Upper lobe of left lung (tissue), 6 donors: ENCODE measurements at regions not wholly inside any gene's neighbourhood (a gene's known extent, or its start where the extent isn't known, plus 50 kb on each side); places are given as distances from the start of the nearest gene placed in this dataset.
A peak's percentile ranks its signal among the peaks of the same experiment; 100 is the strongest.

Source experiments
- ATAC-seq, 2 donors: fragments of 200-7000 bp; cut with Tn5 transposase; one replicate each; pipeline ENCODE4 v1.9.1; 2022; ENCODE audit warnings: mild to moderate bottlenecking in 2 of 2, moderate library complexity in 2 of 2; ENCODE audit not compliant: low FRiP score in 2 of 2
- DNase-seq, 2 donors: peaks; one replicate each; pipeline ENCODE4 v3.0.0-alpha.2; 2019 to 2020
- H3K27ac ChIP-seq, 4 donors: fragments of 200-600 bp; sonication (generic); one replicate each; pipeline ENCODE4 v1.5.1; 2016 to 2019
- H3K27me3 ChIP-seq, 4 donors: fragments of 200-600 bp; sonication (generic); one replicate each; pipeline ENCODE4 v1.5.1; 2017 to 2019
- H3K36me3 ChIP-seq, 4 donors: fragments of 200-600 bp; sonication (generic); one replicate each; pipeline ENCODE4 v1.5.1; 2016 to 2019
- H3K4me1 ChIP-seq, 4 donors: fragments of 200-600 bp; sonication (generic); one replicate each; pipeline ENCODE4 v1.5.1; 2018 to 2019
- H3K4me3 ChIP-seq, 4 donors: fragments of 200-600 bp; sonication (generic); one replicate each; pipeline ENCODE4 v1.5.1; 2017 to 2019; ENCODE audit warnings: mild to moderate bottlenecking in 2 of 4, moderate library complexity in 1 of 4
- H3K9me3 ChIP-seq, 4 donors: fragments of 200-600 bp; sonication (generic); one replicate each; pipeline ENCODE4 v1.5.1; 2018 to 2019
- CTCF ChIP-seq, 6 experiments: fragments of 450-650 bp in 4 of 6; fragments of 200-600 bp in 2 of 6; sonication (generic) in 2 of 6; IDR thresholded peaks; one replicate each; pipeline ENCODE4 v1.5.1; 2016 to 2019; ENCODE audit warnings: antibody characterized with exemption in 6 of 6
- EP300 ChIP-seq, 4 donors: sonication (generic); formaldehyde crosslinking; IDR thresholded peaks; one replicate each; pipeline ENCODE4 v1.5.1; 2017; ENCODE audit warnings: antibody characterized with exemption in 4 of 4, control low read depth in 2 of 4
- POLR2A ChIP-seq, 4 donors: fragments of 450-650 bp; IDR thresholded peaks; one replicate each; pipeline ENCODE4 v1.5.1; 2016 to 2017; ENCODE audit warnings: antibody characterized with exemption in 4 of 4, mild to moderate bottlenecking in 2 of 4
- POLR2AphosphoS5 ChIP-seq, 2 donors: sonication (generic); formaldehyde crosslinking; IDR thresholded peaks; one replicate each; pipeline ENCODE4 v1.5.1; 2017; ENCODE audit warnings: antibody characterized with exemption in 2 of 2
- WGBS, 2 donors: methylation state at CpG; one replicate each; pipeline ENCODE4 v1.1.5; 2017 to 2018; 5-methylcytosine and 5-hydroxymethylcytosine counted together
- donor health status: DM: no; HTN: no; CAD: no; lungs with moderate emphysema.
- donor health status: DM: no; HTN: yes; CAD: no; lungs with severe emphysema.

- WGBS, 2 donors = 94 to 95% methylated on average over 1 of the region's 1 CpG
- Histone ChIP-seq H3K27ac (no peak overlapping the region), H3K9me3 (peaks cover 0 to 2% (median 0%) of the 10 kb centered on the region in 4 donors), H3K4me1 (no peaks in the 10 kb centered on the region), H3K36me3 (no peaks in the 10 kb centered on the region), H3K27me3 (no peaks in the 10 kb centered on the region), H3K4me3 (no peak overlapping the region)
- no peak for TF ChIP-seq EP300 (IDR thresholded peaks at IDR 0.05)
- TF ChIP-seq POLR2A (IDR thresholded peaks at IDR 0.05) = no peak
- no peak for TF ChIP-seq CTCF (IDR thresholded peaks at IDR 0.05)
- DNase-seq (no peak), ATAC-seq (no peak)
These were observed 570.2 kb upstream of the POM121L12 start for GRCh38 chr7:52465216-52465615.

- Histone ChIP-seq H3K36me3 (no peaks in the 10 kb centered on the region), H3K4me1 (no peaks in the 10 kb centered on the region), H3K27ac (no peak overlapping the region), H3K27me3 (no peaks in the 10 kb centered on the region), H3K9me3 (no peaks in the 10 kb centered on the region), H3K4me3 (no peak overlapping the region)
- ATAC-seq = no peak
- no peak for DNase-seq
- WGBS, 2 donors = 48 to 57% methylated on average over 3 of the region's 3 CpGs
- TF ChIP-seq EP300 (IDR thresholded peaks at IDR 0.05) (no peak), POLR2A (IDR thresholded peaks at IDR 0.05) (no peak), POLR2AphosphoS5 (IDR thresholded peaks at IDR 0.05) (no peak), CTCF (IDR thresholded peaks at IDR 0.05) (no peak)
These were observed 572.1 kb upstream of the POM121L12 start for GRCh38 chr7:52463341-52463740.

GRCh38 chr7:52462474-52462873 lies 573.0 kb upstream of the POM121L12 start:
- H3K27me3 ChIP-seq = no peaks in the 10 kb centered on the region
- no peak overlapping the region for H3K27ac ChIP-seq
- H3K36me3 ChIP-seq = no peaks in the 10 kb centered on the region
- 92 to 95% methylated on average over 3 of the region's 3 CpGs for WGBS, 2 donors
- no peak for ATAC-seq
- no peak for DNase-seq
- no peak overlapping the region for H3K4me3 ChIP-seq
- H3K9me3 ChIP-seq = no peaks in the 10 kb centered on the region
- TF ChIP-seq POLR2A (IDR thresholded peaks at IDR 0.05) (no peak), POLR2AphosphoS5 (IDR thresholded peaks at IDR 0.05) (no peak), EP300 (IDR thresholded peaks at IDR 0.05) (no peak), CTCF (IDR thresholded peaks at IDR 0.05) (no peak)
- H3K4me1 ChIP-seq = no peaks in the 10 kb centered on the region

GRCh38 chr7:52455571-52455970 lies 579.9 kb upstream of the POM121L12 start:
- Histone ChIP-seq H3K36me3 (no peaks in the 10 kb centered on the region), H3K4me1 (no peaks in the 10 kb centered on the region), H3K27me3 (no peaks in the 10 kb centered on the region), H3K4me3 (no peak overlapping the region), H3K27ac (no peak overlapping the region), H3K9me3 (peaks cover 0 to 3% (median 0%) of the 10 kb centered on the region in 4 donors)
- TF ChIP-seq POLR2AphosphoS5 (IDR thresholded peaks at IDR 0.05) (no peak), EP300 (IDR thresholded peaks at IDR 0.05) (no peak), CTCF (IDR thresholded peaks at IDR 0.05) (no peak), POLR2A (IDR thresholded peaks at IDR 0.05) (no peak)
- WGBS, 2 donors = 86 to 93% methylated on average over 8 of the region's 8 CpGs
- DNase-seq (peak in 1 of 2 donors; percentile 46), ATAC-seq (no peak)

GRCh38 chr7:52450816-52451215 lies 584.6 kb upstream of the POM121L12 start:
- DNase-seq (no peak), ATAC-seq (no peak)
- H3K36me3 ChIP-seq = no peaks in the 10 kb centered on the region
- H3K27me3 ChIP-seq = no peaks in the 10 kb centered on the region
- peaks cover 0 to 3% (median 0%) of the 10 kb centered on the region in 4 donors for H3K9me3 ChIP-seq
- no peak overlapping the region for H3K27ac ChIP-seq
- no peak for TF ChIP-seq POLR2AphosphoS5 (IDR thresholded peaks at IDR 0.05)
- no peak for TF ChIP-seq EP300 (IDR thresholded peaks at IDR 0.05)
- TF ChIP-seq POLR2A (IDR thresholded peaks at IDR 0.05) = no peak
- H3K4me1 ChIP-seq = no peaks in the 10 kb centered on the region
- 74 to 82% methylated on average over 3 of the region's 3 CpGs for WGBS, 2 donors
- H3K4me3 ChIP-seq = no peak overlapping the region
